GM19397 (cell line): ENCODE measurements at regions not wholly inside any gene's neighbourhood (a gene's known extent, or its start where the extent isn't known, plus 50 kb on each side); places are given as distances from the start of the nearest gene placed in this dataset.
A peak's percentile ranks its signal among the peaks of the same experiment; 100 is the strongest.
"Not testable (repeated sequence)": the region's sequence is repeated elsewhere in the genome, so short reads cannot be mapped to it uniquely, and the experiment has no call there.

Experiments used
- ATAC-seq: cut with Tn5 transposase; IDR thresholded peaks from one replicate; pipeline ENCODE4 v1.9.1; 2021; ENCODE audit warnings: mild to moderate bottlenecking, moderate library complexity; ENCODE audit not compliant: unreplicated experiment

DNA sequence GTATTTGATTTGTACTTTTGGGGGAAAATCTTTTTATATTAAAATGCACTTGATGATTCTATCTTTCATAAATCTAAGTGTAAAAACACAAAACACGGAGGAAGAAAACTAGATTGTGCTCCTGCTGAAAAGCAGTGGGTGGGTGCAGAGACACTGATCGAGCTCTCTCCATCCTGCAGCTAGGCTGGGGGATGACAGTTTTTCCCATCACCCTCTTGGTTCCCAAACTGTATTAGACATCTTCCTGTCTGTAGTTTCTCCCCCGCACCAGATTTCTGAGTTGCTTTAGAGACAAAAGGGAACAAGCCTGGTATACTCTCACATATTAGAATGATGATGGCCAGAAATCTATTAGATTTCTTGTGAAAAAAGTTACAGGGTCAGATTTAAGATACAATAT is 99.6 kb downstream of the FAM114A2 start:
- ATAC-seq, result no peak

DNA sequence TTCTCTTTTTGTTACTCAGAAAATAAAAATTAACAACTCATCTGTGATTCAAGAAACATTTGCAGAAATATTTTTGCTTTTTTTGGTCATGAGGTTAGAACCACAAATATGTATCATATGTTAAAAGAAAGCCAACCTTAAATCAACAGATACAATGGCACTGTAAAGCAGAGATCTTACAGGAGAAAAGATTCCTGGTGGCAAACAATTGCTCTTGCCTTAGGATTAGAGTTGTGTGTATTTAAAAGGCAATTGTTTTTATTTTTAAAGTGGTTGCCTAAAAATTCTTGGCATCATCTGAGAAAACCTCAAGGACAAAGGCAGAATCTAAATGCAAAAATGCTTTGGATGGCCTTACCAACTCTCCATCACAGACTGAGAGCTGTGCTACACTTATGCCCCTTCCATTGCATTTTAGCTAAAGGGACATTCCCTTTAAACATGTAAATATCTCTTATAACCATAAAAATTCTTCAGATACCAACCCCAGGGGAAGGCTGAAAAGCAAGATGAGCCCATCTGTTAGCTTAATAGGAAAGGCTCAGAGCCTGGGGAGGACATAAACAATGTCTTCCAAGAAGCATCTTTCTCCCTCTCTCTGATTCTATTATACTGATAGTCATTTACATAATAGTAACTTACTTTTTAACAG is 100.4 kb downstream of the FAM114A2 start:
- ATAC-seq, result no peak

DNA sequence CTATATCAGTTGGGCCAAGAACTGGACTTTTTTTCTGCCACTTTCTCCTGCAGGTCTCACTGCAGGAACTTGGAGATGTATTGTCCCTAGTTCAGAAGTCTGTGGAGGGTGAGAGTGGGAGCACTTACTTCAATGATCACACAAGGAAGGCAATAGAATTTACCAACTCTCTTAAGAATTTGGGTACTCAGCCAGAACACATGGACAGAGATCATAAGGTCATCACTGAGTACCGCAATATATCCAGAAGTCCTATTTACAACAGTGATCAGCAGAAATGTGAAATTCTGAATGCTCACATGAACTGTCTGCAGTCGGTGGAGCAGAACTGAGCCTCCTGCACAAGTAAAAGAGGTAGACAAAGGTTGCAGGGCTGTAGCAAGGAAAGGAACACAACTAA is 101.0 kb downstream of the FAM114A2 start:
- ATAC-seq, result no peak

- ATAC-seq, result not testable (repeated sequence)
Observed at GRCh38 chr5:153935151-153935550, 103.6 kb downstream of the FAM114A2 start.

DNA sequence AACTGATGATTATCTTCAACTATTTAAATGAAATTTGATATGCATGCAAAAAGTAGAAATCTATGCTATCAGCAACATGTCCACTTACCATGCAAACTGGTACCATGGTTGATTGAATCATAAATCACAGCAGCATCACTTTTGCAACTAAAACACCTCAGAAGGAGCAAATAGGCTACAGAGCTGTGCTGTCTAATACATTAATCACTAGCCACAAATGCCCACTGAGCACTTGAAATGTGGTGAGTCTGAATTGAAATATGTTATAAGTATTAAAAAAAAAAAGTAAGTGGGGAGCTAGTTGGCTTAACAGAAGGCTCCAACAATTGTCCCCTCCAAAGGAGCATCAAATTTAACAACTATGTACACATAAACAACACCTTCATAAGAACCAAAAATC is 112.5 kb downstream of the FAM114A2 start:
- ATAC-seq, result no peak

DNA sequence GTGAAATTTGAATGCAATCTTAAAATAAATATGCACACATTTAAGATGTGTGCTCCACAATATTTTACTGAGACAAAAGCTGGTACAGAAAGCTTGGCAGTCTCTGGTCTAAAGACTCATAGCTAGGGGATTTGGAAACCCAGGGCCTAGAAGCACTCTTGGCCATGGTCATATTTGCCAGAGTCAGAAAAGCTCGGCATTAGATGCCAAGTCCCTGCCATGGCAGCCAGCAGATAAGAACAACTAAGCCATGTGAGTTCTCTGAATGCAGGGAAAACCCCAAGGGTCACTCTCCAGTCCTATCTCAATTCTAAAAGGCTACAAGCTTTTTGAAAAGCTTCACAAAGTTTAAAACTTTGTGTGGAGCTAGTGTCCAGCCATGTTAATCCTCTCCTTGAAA is 119.5 kb downstream of the FAM114A2 start:
- ATAC-seq, result no peak

- ATAC-seq, result no peak
Observed at GRCh38 chr5:153907170-153907775, 131.4 kb downstream of the FAM114A2 start.

- no peak for ATAC-seq
Observed at GRCh38 chr5:153905219-153905618, 133.5 kb downstream of the FAM114A2 start.

DNA sequence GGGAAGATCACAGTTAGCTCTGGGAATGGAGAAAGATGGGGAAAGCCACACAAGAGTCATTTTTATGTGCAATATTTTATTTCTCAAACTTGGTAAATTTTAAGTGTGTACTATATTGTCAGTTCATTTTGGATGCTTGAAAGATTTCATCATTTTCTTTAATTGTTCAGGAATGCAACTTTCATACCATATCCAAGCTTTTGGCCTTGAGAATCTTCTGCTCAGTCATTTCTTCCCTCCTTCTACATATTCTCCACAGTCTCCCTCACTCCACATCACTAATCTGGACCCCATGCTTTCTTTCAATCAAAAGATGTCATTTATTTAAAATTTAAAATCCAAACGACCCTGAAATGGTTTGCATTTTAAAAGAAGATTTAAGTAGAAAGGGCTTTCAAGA is 135.4 kb downstream of the FAM114A2 start:
- ATAC-seq, result no peak

DNA sequence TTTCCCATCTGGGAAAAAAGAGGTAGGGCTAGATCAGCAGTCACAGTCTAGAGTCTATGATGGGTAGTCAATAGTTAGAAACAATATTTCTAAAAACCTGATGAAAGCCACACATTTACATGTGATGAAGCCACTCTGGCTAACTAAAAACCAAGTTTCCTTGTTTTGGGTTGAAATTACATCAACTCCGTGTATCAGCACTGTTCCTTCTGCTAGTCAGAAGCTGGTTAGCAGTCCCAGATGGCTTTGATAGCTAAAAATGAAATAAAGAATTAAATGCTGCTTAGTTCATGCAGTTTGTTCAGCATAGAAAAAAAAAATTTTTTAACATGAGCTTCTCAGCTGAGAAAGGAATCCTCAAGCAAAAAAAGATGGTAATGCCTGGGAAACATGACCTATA is 136.7 kb downstream of the FAM114A2 start:
- no peak for ATAC-seq

GRCh38 chr5:153901449-153901848 is 137.3 kb downstream of the FAM114A2 start:
- ATAC-seq, result no peak

- ATAC-seq, result no peak
Observed at GRCh38 chr5:153900703-153901395, 137.9 kb downstream of the FAM114A2 start.

GRCh38 chr5:153899746-153900145 is 139.0 kb downstream of the FAM114A2 start:
- no peak for ATAC-seq

DNA sequence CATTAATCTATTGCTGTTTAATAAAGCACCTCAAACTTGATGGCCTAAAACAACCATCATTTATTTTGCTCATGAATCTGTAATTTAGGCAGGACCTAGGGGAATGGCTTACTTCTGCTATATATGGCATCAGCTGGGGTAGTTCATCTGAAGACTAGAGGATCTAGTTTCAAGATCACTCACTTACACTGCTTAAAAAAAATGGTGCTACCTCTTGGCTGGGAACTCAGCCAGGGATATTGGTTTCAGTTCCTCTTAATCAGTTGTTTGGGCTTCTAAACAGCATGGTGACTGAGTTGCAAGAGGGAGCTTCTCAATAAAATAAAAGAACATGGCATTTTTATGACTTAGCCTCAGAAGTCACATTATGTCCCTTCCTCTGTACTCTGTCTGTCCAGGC is 142.0 kb downstream of the FAM114A2 start:
- peak; percentile 89 for ATAC-seq

DNA sequence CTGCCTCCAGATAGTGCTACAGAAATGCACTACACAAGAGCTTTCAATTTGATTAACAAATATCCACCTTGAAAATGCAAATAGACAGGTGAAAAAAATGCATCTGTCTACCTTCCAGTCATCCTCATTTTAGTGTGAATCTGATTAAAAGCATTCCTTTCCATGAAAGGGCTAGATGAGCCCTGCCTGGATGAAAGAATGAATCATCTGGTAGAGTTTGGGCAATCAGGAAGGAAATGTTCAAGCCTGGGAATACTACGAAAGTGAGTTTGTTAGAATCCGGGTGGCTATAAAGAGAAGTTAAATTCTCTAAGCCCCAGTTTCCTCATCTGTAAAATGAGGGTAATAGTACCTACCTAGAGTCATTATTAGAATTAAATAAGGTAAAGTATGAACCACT is 142.6 kb downstream of the FAM114A2 start:
- no peak for ATAC-seq

- no peak for ATAC-seq
Observed at GRCh38 chr5:153895266-153895665, 143.4 kb downstream of the FAM114A2 start.

DNA sequence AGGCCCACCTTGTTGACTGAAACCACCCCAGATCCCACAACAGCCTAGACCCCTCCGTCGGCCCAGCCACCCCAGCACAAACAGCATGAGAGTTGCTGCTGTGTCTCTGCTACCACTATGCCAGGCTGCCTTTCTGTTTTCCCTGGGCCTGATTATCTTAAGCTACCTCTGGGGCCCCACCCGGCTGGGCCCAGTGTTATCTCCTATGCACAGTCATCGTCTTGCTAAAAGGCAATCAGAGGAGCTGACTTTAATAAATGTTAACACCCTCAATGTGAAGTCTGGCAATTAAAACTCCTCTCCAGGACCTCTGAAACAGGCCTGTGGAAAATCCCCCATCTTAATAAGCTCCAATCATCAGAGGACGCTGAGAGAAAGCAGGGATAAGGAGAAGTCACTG is 144.9 kb downstream of the FAM114A2 start:
- ATAC-seq, result no peak

DNA sequence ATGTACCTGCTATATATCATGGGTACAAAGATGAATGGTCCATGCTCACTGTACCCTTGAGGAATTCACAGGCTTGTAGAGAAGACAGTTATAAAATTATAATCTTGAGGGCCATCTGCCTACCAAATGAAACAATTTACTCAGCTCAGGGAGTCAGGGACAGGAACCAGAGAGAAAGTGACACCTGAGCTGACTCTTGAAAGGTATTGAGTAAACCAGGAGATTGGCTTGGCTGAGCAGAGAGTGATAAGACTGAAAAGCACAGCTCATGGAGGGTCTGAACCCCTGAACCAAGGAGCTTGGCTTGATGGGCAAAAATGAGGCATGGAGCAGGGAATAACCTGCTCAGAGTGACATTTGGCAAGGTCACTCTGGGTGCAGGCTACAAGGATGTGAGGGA is 147.3 kb downstream of the FAM114A2 start:
- ATAC-seq, result no peak

DNA sequence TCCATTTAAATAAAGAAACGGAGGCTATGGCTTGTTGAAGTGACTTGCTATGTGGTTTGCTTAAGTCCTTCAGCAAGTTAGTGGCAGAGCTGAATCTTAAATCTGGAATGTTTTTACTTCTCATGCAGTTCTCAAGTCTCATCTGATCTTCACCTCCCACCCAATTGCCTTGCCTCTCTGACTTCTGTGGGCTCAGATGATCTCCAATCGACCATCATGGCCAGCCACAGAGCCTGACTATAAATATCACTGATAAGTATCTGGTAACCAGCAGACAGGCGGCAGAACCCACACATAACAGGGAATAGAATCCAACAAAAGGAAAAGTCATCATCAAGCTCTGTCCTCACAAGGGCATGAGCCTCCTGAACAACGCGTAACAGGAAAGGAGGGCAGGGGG is 149.9 kb downstream of the FAM114A2 start:
- no peak for ATAC-seq

GRCh38 chr5:153885141-153885540 is 153.6 kb downstream of the FAM114A2 start:
- no peak for ATAC-seq

DNA sequence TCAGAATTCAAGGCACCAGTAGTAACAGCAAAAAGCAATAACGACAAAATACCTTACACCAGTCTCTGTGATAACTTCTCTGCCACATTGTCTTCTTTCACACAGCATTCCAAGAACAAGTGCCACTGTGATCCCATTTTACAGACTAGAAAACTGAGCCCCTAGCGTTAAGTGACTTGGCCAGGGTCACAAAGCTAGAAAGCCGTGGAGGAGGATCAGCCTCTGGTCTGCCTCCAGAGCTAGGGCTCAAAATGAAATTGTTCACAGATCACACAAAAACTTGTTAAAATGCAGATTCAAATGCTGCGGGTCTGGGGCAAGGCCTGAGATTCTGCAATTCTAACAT is 154.1 kb downstream of the FAM114A2 start:
- no peak for ATAC-seq

GRCh38 chr5:153883854-153884611 is 154.7 kb downstream of the FAM114A2 start:
- ATAC-seq, result no peak
